ENCODE measurements at regions not wholly inside any gene's neighbourhood (a gene's known extent, or its start where the extent isn't known, plus 50 kb on each side); places are given as distances from the start of the nearest gene placed in this dataset.
A peak's percentile ranks its signal among the peaks of the same experiment; 100 is the strongest.

DNA sequence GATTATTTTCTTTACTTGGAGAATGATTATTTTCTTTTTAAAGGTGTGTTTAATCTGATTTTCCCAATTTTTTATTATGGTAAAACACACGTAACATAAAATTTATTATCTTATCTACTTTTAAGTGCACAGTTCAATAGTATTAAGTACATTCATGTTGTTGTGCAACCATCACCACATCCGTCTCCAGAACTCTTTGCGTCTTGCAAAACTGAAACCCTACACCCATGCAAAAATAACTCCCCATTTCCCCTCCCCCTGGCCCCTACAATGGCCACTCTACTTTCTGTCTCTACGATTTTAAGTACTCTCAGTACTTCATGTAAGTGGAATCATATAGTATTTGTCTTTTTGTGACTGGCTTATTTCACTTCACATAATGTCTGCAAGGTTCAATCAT, 230.7 kb downstream of the SATB1 start:
- no peaks in the 10 kb centered on the region for H3K27me3 ChIP-seq (ENCODE audit: control insufficient read depth, insufficient read depth, low read length, poor library complexity, severe bottlenecking)
- WGBS, 2 experiments (ENCODE audit: insufficient coverage in 1 of 2, insufficient read length in 1 of 2): 95 to 100% methylated on average over 2 to 3 of the region's 4 CpGs
- no peaks in the 10 kb centered on the region for H3K4me1 ChIP-seq (ENCODE audit: control insufficient read depth, insufficient read depth, low read length)
- peaks cover 4% of the 10 kb centered on the region for H3K36me3 ChIP-seq (ENCODE audit: control insufficient read depth, insufficient read depth, low read length)
- H3K9me3 ChIP-seq (ENCODE audit: control insufficient read depth, low read length): peaks cover 57% of the 10 kb centered on the region
- H3K4me3 Mint-ChIP-seq: no peak overlapping the region
- H3K9ac ChIP-seq (ENCODE audit: extremely low read depth, low read length, poor library complexity, severe bottlenecking): no peak overlapping the region
- no peaks in the 10 kb centered on the region for H3K27me3 Mint-ChIP-seq (ENCODE audit: insufficient read depth)
- no peak overlapping the region for H3K27ac ChIP-seq (ENCODE audit: low read depth, low read length)
- TF ChIP-seq, protein P1, sequence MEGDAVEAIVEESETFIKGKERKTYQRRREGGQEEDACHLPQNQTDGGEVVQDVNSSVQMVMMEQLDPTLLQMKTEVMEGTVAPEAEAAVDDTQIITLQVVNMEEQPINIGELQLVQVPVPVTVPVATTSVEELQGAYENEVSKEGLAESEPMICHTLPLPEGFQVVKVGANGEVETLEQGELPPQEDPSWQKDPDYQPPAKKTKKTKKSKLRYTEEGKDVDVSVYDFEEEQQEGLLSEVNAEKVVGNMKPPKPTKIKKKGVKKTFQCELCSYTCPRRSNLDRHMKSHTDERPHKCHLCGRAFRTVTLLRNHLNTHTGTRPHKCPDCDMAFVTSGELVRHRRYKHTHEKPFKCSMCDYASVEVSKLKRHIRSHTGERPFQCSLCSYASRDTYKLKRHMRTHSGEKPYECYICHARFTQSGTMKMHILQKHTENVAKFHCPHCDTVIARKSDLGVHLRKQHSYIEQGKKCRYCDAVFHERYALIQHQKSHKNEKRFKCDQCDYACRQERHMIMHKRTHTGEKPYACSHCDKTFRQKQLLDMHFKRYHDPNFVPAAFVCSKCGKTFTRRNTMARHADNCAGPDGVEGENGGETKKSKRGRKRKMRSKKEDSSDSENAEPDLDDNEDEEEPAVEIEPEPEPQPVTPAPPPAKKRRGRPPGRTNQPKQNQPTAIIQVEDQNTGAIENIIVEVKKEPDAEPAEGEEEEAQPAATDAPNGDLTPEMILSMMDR (conservative IDR thresholded peaks at IDR 0.05): no peak
- H3K9me3 Mint-ChIP-seq: peaks cover 47% of the 10 kb centered on the region
- no peaks in the 10 kb centered on the region for H3K4me1 Mint-ChIP-seq
- H3K4me3 ChIP-seq (ENCODE audit: low read length): no peak overlapping the region
- H3K27ac Mint-ChIP-seq: no peak overlapping the region
- H3K36me3 Mint-ChIP-seq (ENCODE audit: low read depth): peaks cover 43% of the 10 kb centered on the region
- DNase-seq: no peak

DNA sequence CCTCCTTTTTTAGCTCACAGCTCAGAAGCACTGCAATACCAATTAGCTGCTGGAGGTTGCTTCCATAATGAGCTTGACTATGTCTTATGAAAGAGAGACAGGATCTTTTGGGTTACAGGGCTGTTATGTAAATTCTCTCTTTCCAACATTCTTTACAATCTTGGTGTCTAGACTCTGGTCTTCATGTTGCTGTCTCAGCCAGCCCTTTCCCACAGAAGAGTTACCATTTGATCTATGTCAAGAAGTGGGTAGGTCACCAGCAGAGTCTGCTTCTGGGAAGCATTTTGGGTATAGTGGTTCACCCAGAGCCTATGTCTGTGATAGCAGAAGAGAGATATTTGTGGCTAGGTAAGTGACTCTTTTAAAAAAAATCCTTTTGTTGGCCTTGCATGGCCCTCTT, 234.5 kb downstream of the SATB1 start:
- H3K9me3 Mint-ChIP-seq: peaks cover 11% of the 10 kb centered on the region
- no peaks in the 10 kb centered on the region for H3K27me3 Mint-ChIP-seq (ENCODE audit: insufficient read depth)
- no peaks in the 10 kb centered on the region for H3K4me1 ChIP-seq (ENCODE audit: control insufficient read depth, insufficient read depth, low read length)
- no peak overlapping the region for H3K4me3 ChIP-seq (ENCODE audit: low read length)
- peaks cover 19% of the 10 kb centered on the region for H3K9me3 ChIP-seq (ENCODE audit: control insufficient read depth, low read length)
- no peaks in the 10 kb centered on the region for H3K36me3 ChIP-seq (ENCODE audit: control insufficient read depth, insufficient read depth, low read length)
- H3K4me1 Mint-ChIP-seq: no peaks in the 10 kb centered on the region
- no peak overlapping the region for H3K27ac Mint-ChIP-seq
- no peaks in the 10 kb centered on the region for H3K27me3 ChIP-seq (ENCODE audit: control insufficient read depth, insufficient read depth, low read length, poor library complexity, severe bottlenecking)
- H3K4me3 Mint-ChIP-seq: no peak overlapping the region
- no peak overlapping the region for H3K27ac ChIP-seq (ENCODE audit: low read depth, low read length)
- peaks cover 23% of the 10 kb centered on the region for H3K36me3 Mint-ChIP-seq (ENCODE audit: low read depth)
- DNase-seq: no peak
- no peak overlapping the region for H3K9ac ChIP-seq (ENCODE audit: extremely low read depth, low read length, poor library complexity, severe bottlenecking)
- TF ChIP-seq, protein P1 (conservative IDR thresholded peaks at IDR 0.05): no peak

DNA sequence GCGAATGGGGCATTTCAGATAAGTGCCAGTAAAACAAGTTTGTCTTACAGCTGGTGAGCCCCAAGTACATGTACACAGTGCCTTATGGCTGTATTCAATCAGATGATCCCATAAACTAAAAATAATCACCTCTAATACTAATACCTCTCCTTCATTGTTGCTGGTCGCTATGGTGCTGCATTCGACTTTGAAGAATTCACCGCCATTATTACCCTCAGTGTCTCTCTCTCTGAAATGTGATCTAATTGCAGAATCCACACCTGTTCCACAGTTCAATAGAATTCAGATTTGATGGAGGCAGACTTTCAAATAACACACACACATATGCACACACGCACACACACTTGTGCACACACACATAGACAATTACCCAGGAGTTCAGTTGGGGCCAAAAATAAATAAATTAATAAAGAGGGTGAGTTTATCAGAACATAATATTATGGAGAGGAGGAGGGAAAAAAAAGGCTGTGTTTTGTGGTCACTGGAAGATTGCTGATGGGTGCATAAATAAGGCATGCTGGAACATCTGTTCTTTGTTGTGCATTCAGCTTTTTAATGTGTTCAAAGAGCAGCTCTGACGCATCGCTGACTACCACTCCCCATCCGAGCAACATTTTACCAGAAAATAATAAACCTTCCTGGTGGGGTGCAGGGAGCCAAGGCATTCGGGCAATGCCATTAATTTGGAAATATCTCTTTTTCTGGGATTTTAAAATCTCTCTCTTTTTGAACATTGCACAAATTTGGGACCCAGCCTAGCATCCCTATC, 235.7 kb downstream of the SATB1 start:
- Histone ChIP-seq H3K4me1 (ENCODE audit: control insufficient read depth, insufficient read depth, low read length) (no peaks in the 10 kb centered on the region), H3K27me3 (ENCODE audit: control insufficient read depth, insufficient read depth, low read length, poor library complexity, severe bottlenecking) (no peaks in the 10 kb centered on the region), H3K36me3 (ENCODE audit: control insufficient read depth, insufficient read depth, low read length) (no peaks in the 10 kb centered on the region), H3K27ac (ENCODE audit: low read depth, low read length) (peak overlapping the region; percentile 48), H3K9ac (ENCODE audit: extremely low read depth, low read length, poor library complexity, severe bottlenecking) (no peak overlapping the region), H3K9me3 (ENCODE audit: control insufficient read depth, low read length) (peaks cover 7% of the 10 kb centered on the region), H3K4me3 (ENCODE audit: low read length) (no peak overlapping the region)
- DNase-seq: no peak
- Mint-ChIP-seq H3K4me3 (no peak overlapping the region), H3K9me3 (peaks cover 2% of the 10 kb centered on the region), H3K27ac (no peak overlapping the region), H3K4me1 (no peaks in the 10 kb centered on the region), H3K27me3 (ENCODE audit: insufficient read depth) (no peaks in the 10 kb centered on the region), H3K36me3 (ENCODE audit: low read depth) (peaks cover 18% of the 10 kb centered on the region)
- WGBS, 2 experiments (ENCODE audit: insufficient coverage in 1 of 2, insufficient read length in 1 of 2): 91 to 95% methylated on average over 7 to 9 of the region's 9 CpGs
- TF ChIP-seq, protein P1 (conservative IDR thresholded peaks at IDR 0.05): no peak

All from endodermal cell (in vitro differentiated cells).